ENCODE measurements at regions not wholly inside any gene's neighbourhood (a gene's known extent, or its start where the extent isn't known, plus 50 kb on each side); places are given as distances from the start of the nearest gene placed in this dataset.

GRCh38 chr5:53323943-53324642, 156.3 kb upstream of the FST start:
- ATAC-seq (replicated peaks; ENCODE audit: extremely low read depth, poor library complexity, severe bottlenecking) = no peak

GRCh38 chr5:53326424-53327153, 153.8 kb upstream of the FST start:
- H3K4me1 Mint-ChIP-seq = no peaks in the 10 kb centered on the region
- DNase-seq (ENCODE audit: low spot score in 2 of 2) = no peak
- H3K27ac Mint-ChIP-seq (ENCODE audit: low read depth) = no peak overlapping the region
- ATAC-seq (replicated peaks; ENCODE audit: extremely low read depth, poor library complexity, severe bottlenecking) = no peak
- no peak overlapping the region for H3K4me3 Mint-ChIP-seq
- no peaks in the 10 kb centered on the region for H3K9me3 Mint-ChIP-seq
- H3K27me3 Mint-ChIP-seq = no peaks in the 10 kb centered on the region
- no peaks in the 10 kb centered on the region for H3K36me3 Mint-ChIP-seq (ENCODE audit: insufficient read depth)

More at GRCh38 chr5:53323943-53324642, 156.3 kb upstream of the FST start:
- no peak for DNase-seq (ENCODE audit: low spot score in 2 of 2)
- Mint-ChIP-seq H3K4me1 (no peaks in the 10 kb centered on the region), H3K27me3 (no peaks in the 10 kb centered on the region), H3K27ac (ENCODE audit: low read depth) (no peak overlapping the region), H3K36me3 (ENCODE audit: insufficient read depth) (no peaks in the 10 kb centered on the region), H3K9me3 (no peaks in the 10 kb centered on the region), H3K4me3 (no peak overlapping the region)

- ATAC-seq (replicated peaks; ENCODE audit: extremely low read depth, poor library complexity, severe bottlenecking) (no peak), DNase-seq (ENCODE audit: low spot score in 2 of 2) (no peak)
- Mint-ChIP-seq H3K27me3 (no peaks in the 10 kb centered on the region), H3K36me3 (ENCODE audit: insufficient read depth) (no peaks in the 10 kb centered on the region), H3K9me3 (no peaks in the 10 kb centered on the region), H3K27ac (ENCODE audit: low read depth) (no peak overlapping the region), H3K4me3 (no peak overlapping the region), H3K4me1 (no peaks in the 10 kb centered on the region)
Observed at GRCh38 chr5:53327811-53328334, 152.6 kb upstream of the FST start.

GRCh38 chr5:53330491-53330890, 149.9 kb upstream of the FST start:
- Mint-ChIP-seq H3K27ac (ENCODE audit: low read depth) (no peak overlapping the region), H3K4me3 (no peak overlapping the region), H3K9me3 (no peaks in the 10 kb centered on the region)

GRCh38 chr5:53331463-53331862, 149.0 kb upstream of the FST start:
- Mint-ChIP-seq H3K9me3 (no peaks in the 10 kb centered on the region), H3K27me3 (no peaks in the 10 kb centered on the region), H3K4me1 (no peaks in the 10 kb centered on the region), H3K36me3 (ENCODE audit: insufficient read depth) (no peaks in the 10 kb centered on the region), H3K27ac (ENCODE audit: low read depth) (no peak overlapping the region), H3K4me3 (no peak overlapping the region)
- DNase-seq (ENCODE audit: low spot score in 2 of 2) = no peak
- ATAC-seq (replicated peaks; ENCODE audit: extremely low read depth, poor library complexity, severe bottlenecking) = no peak

More at GRCh38 chr5:53330491-53330890, 149.9 kb upstream of the FST start:
- Mint-ChIP-seq H3K36me3 (ENCODE audit: insufficient read depth) (no peaks in the 10 kb centered on the region), H3K4me1 (no peaks in the 10 kb centered on the region), H3K27me3 (no peaks in the 10 kb centered on the region)
- ATAC-seq (replicated peaks; ENCODE audit: extremely low read depth, poor library complexity, severe bottlenecking) = no peak
- DNase-seq (ENCODE audit: low spot score in 2 of 2) = no peak

- DNase-seq (ENCODE audit: low spot score in 2 of 2) (no peak), ATAC-seq (replicated peaks; ENCODE audit: extremely low read depth, poor library complexity, severe bottlenecking) (no peak)
- Mint-ChIP-seq H3K9me3 (no peaks in the 10 kb centered on the region), H3K36me3 (ENCODE audit: insufficient read depth) (no peaks in the 10 kb centered on the region), H3K27me3 (no peaks in the 10 kb centered on the region), H3K27ac (ENCODE audit: low read depth) (no peak overlapping the region), H3K4me1 (no peaks in the 10 kb centered on the region), H3K4me3 (no peak overlapping the region)
Observed at GRCh38 chr5:53333160-53333559, 147.3 kb upstream of the FST start.

- ATAC-seq (replicated peaks; ENCODE audit: extremely low read depth, poor library complexity, severe bottlenecking) (no peak), DNase-seq (ENCODE audit: low spot score in 2 of 2) (no peak)
- Mint-ChIP-seq H3K4me1 (no peaks in the 10 kb centered on the region), H3K27ac (ENCODE audit: low read depth) (no peak overlapping the region), H3K36me3 (ENCODE audit: insufficient read depth) (no peaks in the 10 kb centered on the region), H3K9me3 (no peaks in the 10 kb centered on the region), H3K27me3 (no peaks in the 10 kb centered on the region), H3K4me3 (no peak overlapping the region)
Observed at GRCh38 chr5:53334431-53334941, 145.9 kb upstream of the FST start.

GRCh38 chr5:53335115-53335514, 145.3 kb upstream of the FST start:
- DNase-seq (ENCODE audit: low spot score in 2 of 2) (no peak), ATAC-seq (replicated peaks; ENCODE audit: extremely low read depth, poor library complexity, severe bottlenecking) (no peak)
- H3K27me3 Mint-ChIP-seq = no peaks in the 10 kb centered on the region
- no peak overlapping the region for H3K27ac Mint-ChIP-seq (ENCODE audit: low read depth)
- no peak overlapping the region for H3K4me3 Mint-ChIP-seq
- H3K9me3 Mint-ChIP-seq = no peaks in the 10 kb centered on the region
- H3K4me1 Mint-ChIP-seq = no peaks in the 10 kb centered on the region
- H3K36me3 Mint-ChIP-seq (ENCODE audit: insufficient read depth) = no peaks in the 10 kb centered on the region

GRCh38 chr5:53337827-53338226, 142.6 kb upstream of the FST start:
- H3K4me3 Mint-ChIP-seq = no peak overlapping the region
- H3K9me3 Mint-ChIP-seq = no peaks in the 10 kb centered on the region
- no peak for ATAC-seq (replicated peaks; ENCODE audit: extremely low read depth, poor library complexity, severe bottlenecking)
- no peaks in the 10 kb centered on the region for H3K27me3 Mint-ChIP-seq
- no peak overlapping the region for H3K27ac Mint-ChIP-seq (ENCODE audit: low read depth)
- no peaks in the 10 kb centered on the region for H3K4me1 Mint-ChIP-seq
- H3K36me3 Mint-ChIP-seq (ENCODE audit: insufficient read depth) = no peaks in the 10 kb centered on the region
- no peak for DNase-seq (ENCODE audit: low spot score in 2 of 2)

GRCh38 chr5:53338971-53339370, 141.5 kb upstream of the FST start:
- no peak overlapping the region for H3K27ac Mint-ChIP-seq (ENCODE audit: low read depth)
- ATAC-seq (replicated peaks; ENCODE audit: extremely low read depth, poor library complexity, severe bottlenecking) (no peak), DNase-seq (ENCODE audit: low spot score in 2 of 2) (no peak)
- no peaks in the 10 kb centered on the region for H3K9me3 Mint-ChIP-seq
- H3K27me3 Mint-ChIP-seq = no peaks in the 10 kb centered on the region
- H3K36me3 Mint-ChIP-seq (ENCODE audit: insufficient read depth) = no peaks in the 10 kb centered on the region
- no peaks in the 10 kb centered on the region for H3K4me1 Mint-ChIP-seq
- H3K4me3 Mint-ChIP-seq = no peak overlapping the region

GRCh38 chr5:53339962-53340540, 140.4 kb upstream of the FST start:
- no peaks in the 10 kb centered on the region for H3K9me3 Mint-ChIP-seq
- no peak overlapping the region for H3K4me3 Mint-ChIP-seq
- H3K27ac Mint-ChIP-seq (ENCODE audit: low read depth) = no peak overlapping the region
- ATAC-seq (replicated peaks; ENCODE audit: extremely low read depth, poor library complexity, severe bottlenecking) = no peak
- H3K27me3 Mint-ChIP-seq = no peaks in the 10 kb centered on the region
- no peaks in the 10 kb centered on the region for H3K4me1 Mint-ChIP-seq
- no peak for DNase-seq (ENCODE audit: low spot score in 2 of 2)
- no peaks in the 10 kb centered on the region for H3K36me3 Mint-ChIP-seq (ENCODE audit: insufficient read depth)

- Mint-ChIP-seq H3K27me3 (peaks cover 4% of the 10 kb centered on the region), H3K4me1 (no peaks in the 10 kb centered on the region), H3K4me3 (no peak overlapping the region), H3K36me3 (ENCODE audit: insufficient read depth) (no peaks in the 10 kb centered on the region), H3K9me3 (no peaks in the 10 kb centered on the region), H3K27ac (ENCODE audit: low read depth) (no peak overlapping the region)
- DNase-seq (ENCODE audit: low spot score in 2 of 2) (no peak), ATAC-seq (replicated peaks; ENCODE audit: extremely low read depth, poor library complexity, severe bottlenecking) (no peak)
Observed at GRCh38 chr5:53340956-53341750, 139.3 kb upstream of the FST start.
